ENCODE measurements at regions not wholly inside any gene's neighbourhood (a gene's known extent, or its start where the extent isn't known, plus 50 kb on each side); places are given as distances from the start of the nearest gene placed in this dataset.

- Histone ChIP-seq H3K27me3 (no peaks in the 10 kb centered on the region), H3K9me3 (peaks cover 5% of the 10 kb centered on the region), H3K4me1 (no peaks in the 10 kb centered on the region), H3K36me3 (no peaks in the 10 kb centered on the region), H3K4me3 (no peak overlapping the region), H3K27ac (no peak overlapping the region)
- WGBS, result 95% methylated on average over 5 of the region's 5 CpGs
- TF ChIP-seq POLR2AphosphoS5 (IDR thresholded peaks at IDR 0.05), result no peak
- no peak for TF ChIP-seq CTCF (IDR thresholded peaks at IDR 0.05)
- TF ChIP-seq POLR2A (IDR thresholded peaks at IDR 0.05), result no peak
- TF ChIP-seq EP300 (IDR thresholded peaks at IDR 0.05), result no peak
- no peak for DNase-seq (ENCODE audit: low spot score in 2 of 2)
Observed at GRCh38 chr3:95226437-95226836, 1163.6 kb downstream of the NSUN3 start.

- DNase-seq (ENCODE audit: low spot score in 2 of 2), result no peak
- TF ChIP-seq POLR2A (IDR thresholded peaks at IDR 0.05), result no peak
- TF ChIP-seq EP300 (IDR thresholded peaks at IDR 0.05), result no peak
- TF ChIP-seq CTCF (IDR thresholded peaks at IDR 0.05), result no peak
- TF ChIP-seq POLR2AphosphoS5 (IDR thresholded peaks at IDR 0.05), result no peak
- Histone ChIP-seq H3K9me3 (peaks cover 5% of the 10 kb centered on the region), H3K36me3 (no peaks in the 10 kb centered on the region), H3K4me3 (no peak overlapping the region), H3K27me3 (no peaks in the 10 kb centered on the region), H3K4me1 (no peaks in the 10 kb centered on the region), H3K27ac (no peak overlapping the region)
- WGBS, result 94% methylated on average over 4 of the region's 4 CpGs
Observed at GRCh38 chr3:95227092-95227491, 1164.2 kb downstream of the NSUN3 start.

- TF ChIP-seq EP300 (IDR thresholded peaks at IDR 0.05) (no peak), POLR2A (IDR thresholded peaks at IDR 0.05) (no peak), POLR2AphosphoS5 (IDR thresholded peaks at IDR 0.05) (no peak), CTCF (IDR thresholded peaks at IDR 0.05) (no peak)
- WGBS, result 90% methylated on average over 7 of the region's 7 CpGs
- no peak overlapping the region for H3K4me3 ChIP-seq
- DNase-seq (ENCODE audit: low spot score in 2 of 2), result no peak
- no peaks in the 10 kb centered on the region for H3K27me3 ChIP-seq
- H3K9me3 ChIP-seq, result peaks cover 5% of the 10 kb centered on the region
- no peaks in the 10 kb centered on the region for H3K36me3 ChIP-seq
- no peaks in the 10 kb centered on the region for H3K4me1 ChIP-seq
- no peak overlapping the region for H3K27ac ChIP-seq
Observed at GRCh38 chr3:95228416-95228815, 1165.6 kb downstream of the NSUN3 start.

GRCh38 chr3:95235916-95236315, 1173.1 kb downstream of the NSUN3 start:
- TF ChIP-seq POLR2A (IDR thresholded peaks at IDR 0.05) (no peak), EP300 (IDR thresholded peaks at IDR 0.05) (no peak), CTCF (IDR thresholded peaks at IDR 0.05) (no peak), POLR2AphosphoS5 (IDR thresholded peaks at IDR 0.05) (no peak)
- no peaks in the 10 kb centered on the region for H3K36me3 ChIP-seq
- no peak overlapping the region for H3K27ac ChIP-seq
- H3K9me3 ChIP-seq, result no peaks in the 10 kb centered on the region
- no peaks in the 10 kb centered on the region for H3K4me1 ChIP-seq
- no peak overlapping the region for H3K4me3 ChIP-seq
- no peaks in the 10 kb centered on the region for H3K27me3 ChIP-seq
- no peak for DNase-seq (ENCODE audit: low spot score in 2 of 2)

GRCh38 chr3:95237783-95238182, 1174.9 kb downstream of the NSUN3 start:
- H3K4me1 ChIP-seq, result no peaks in the 10 kb centered on the region
- WGBS, result 91% methylated on average over 1 of the region's 2 CpGs
- no peak overlapping the region for H3K4me3 ChIP-seq
- TF ChIP-seq POLR2A (IDR thresholded peaks at IDR 0.05) (no peak), POLR2AphosphoS5 (IDR thresholded peaks at IDR 0.05) (no peak), EP300 (IDR thresholded peaks at IDR 0.05) (no peak), CTCF (IDR thresholded peaks at IDR 0.05) (no peak)
- no peak overlapping the region for H3K27ac ChIP-seq
- no peak for DNase-seq (ENCODE audit: low spot score in 2 of 2)
- H3K9me3 ChIP-seq, result no peaks in the 10 kb centered on the region
- H3K36me3 ChIP-seq, result no peaks in the 10 kb centered on the region
- H3K27me3 ChIP-seq, result no peaks in the 10 kb centered on the region
